HEK293T (cell line): ENCODE measurements at regions not wholly inside any gene's neighbourhood (a gene's known extent, or its start where the extent isn't known, plus 50 kb on each side); places are given as distances from the start of the nearest gene placed in this dataset.

Experiments used
- BHLHE40 ChIP-seq: fragments of 450-650 bp; IDR thresholded peaks from 2 replicates; pipeline ENCODE4 v1.6.1; 2016; ENCODE audit warnings: mild to moderate bottlenecking, moderate library complexity, borderline replicate concordance
- FOXM1 ChIP-seq: fragments of 450-650 bp; IDR thresholded peaks from 2 replicates; pipeline ENCODE4 v1.6.1; 2017; ENCODE audit warnings: mild to moderate bottlenecking, borderline replicate concordance
- LEF1 ChIP-seq: fragments of 450-650 bp; IDR thresholded peaks from 2 replicates; pipeline ENCODE4 v1.6.1; 2017; ENCODE audit warnings: mild to moderate bottlenecking, borderline replicate concordance
- PKNOX1 ChIP-seq: fragments of 450-650 bp; IDR thresholded peaks from 2 replicates; pipeline ENCODE4 v1.6.1; 2016
- SP1 ChIP-seq: fragments of 450-650 bp; IDR thresholded peaks from 2 replicates; pipeline ENCODE4 v1.6.1; 2017
- ZNF384 ChIP-seq: fragments of 450-650 bp; IDR thresholded peaks from 2 replicates; pipeline ENCODE4 v1.6.1; 2016

- no peak for TF ChIP-seq FOXM1
- TF ChIP-seq SP1: no peak
- no peak for TF ChIP-seq ZNF384
- no peak for TF ChIP-seq BHLHE40
- no peak for TF ChIP-seq PKNOX1
- TF ChIP-seq LEF1: no peak
Measured at GRCh38 chr3:18779704-18780103, 354.6 kb upstream of the SATB1 start.
